HG03432 (cell line): ENCODE measurements at regions not wholly inside any gene's neighbourhood (a gene's known extent, or its start where the extent isn't known, plus 50 kb on each side); places are given as distances from the start of the nearest gene placed in this dataset.

Source experiments
- ATAC-seq: cut with Tn5 transposase; IDR thresholded peaks from one replicate; pipeline ENCODE4 v1.9.1; 2021; ENCODE audit warnings: mild to moderate bottlenecking, moderate library complexity; ENCODE audit not compliant: unreplicated experiment

DNA sequence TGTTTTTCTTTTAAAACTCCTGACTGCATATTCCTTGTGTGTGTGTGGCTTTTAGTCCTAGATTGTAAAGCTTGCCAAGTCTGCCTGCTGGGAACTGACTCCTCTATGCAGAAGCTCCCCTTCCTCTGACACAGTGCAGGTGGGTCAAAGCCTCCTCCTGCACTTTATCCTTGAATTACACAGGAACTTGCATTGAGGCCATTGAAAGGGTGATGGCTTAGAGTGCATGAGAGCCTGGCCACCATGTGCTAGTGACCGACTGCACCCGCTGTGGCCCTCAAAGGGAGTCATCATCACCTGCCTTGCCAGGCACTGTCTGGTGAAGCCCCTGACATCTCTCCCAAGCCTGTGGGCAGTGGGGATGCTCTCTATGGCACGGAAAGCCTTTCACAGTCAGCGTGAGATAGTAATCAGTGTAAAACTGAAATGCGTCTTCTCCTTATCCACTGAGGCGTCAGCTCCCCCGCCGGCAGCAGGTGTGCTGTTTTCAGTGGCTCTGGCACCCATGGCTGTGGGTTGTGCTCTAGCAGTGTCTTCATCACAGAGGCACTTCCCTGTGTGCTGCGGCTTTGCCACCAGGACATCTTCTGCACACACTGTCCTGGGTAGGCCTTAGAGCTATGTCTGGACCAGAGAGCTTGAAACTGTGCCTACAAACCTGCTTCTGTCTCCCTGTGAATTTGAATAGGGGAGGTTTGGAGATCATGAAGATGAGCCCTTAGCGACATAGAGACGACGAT, 87.9 kb downstream of the THBS2 start:
- ATAC-seq = no peak

DNA sequence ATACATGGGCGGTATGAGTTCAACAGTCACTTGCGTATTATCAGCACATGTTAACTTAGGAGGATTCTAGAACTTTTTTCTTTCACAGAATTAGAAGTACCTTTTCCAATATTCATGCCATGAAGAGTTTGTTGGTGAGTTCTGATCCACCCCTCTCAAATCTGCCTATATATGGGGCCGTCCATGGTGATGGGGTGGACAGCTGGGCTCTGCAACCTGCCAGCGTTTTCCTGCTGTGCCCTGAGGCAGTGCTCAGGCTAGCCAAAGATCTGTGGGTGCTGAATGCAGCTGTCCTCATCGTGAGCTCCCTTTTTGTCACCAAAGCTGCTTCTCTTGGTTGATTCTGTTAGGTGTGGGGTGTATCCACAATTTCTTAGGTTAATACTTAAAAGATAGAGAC, 88.7 kb downstream of the THBS2 start:
- ATAC-seq = no peak

DNA sequence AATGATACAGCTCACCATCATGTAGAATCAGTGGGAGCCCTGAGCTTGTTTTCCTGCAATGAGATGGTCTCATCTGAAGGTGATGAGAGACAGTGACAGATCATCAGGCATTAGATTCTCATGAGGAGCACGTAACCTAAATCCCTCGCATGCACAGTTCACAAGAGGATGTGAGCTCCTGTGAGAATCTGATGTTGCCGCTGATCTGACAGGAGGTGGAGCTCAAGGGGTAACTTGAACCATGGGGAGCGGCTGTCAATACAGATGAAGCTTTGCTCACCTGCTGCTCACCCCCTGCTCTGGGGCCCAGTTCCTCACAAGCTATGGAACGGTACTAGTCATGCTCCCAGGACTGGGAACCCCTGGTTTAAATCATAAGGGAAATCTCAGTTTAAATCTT, 89.2 kb downstream of the THBS2 start:
- ATAC-seq = no peak

DNA sequence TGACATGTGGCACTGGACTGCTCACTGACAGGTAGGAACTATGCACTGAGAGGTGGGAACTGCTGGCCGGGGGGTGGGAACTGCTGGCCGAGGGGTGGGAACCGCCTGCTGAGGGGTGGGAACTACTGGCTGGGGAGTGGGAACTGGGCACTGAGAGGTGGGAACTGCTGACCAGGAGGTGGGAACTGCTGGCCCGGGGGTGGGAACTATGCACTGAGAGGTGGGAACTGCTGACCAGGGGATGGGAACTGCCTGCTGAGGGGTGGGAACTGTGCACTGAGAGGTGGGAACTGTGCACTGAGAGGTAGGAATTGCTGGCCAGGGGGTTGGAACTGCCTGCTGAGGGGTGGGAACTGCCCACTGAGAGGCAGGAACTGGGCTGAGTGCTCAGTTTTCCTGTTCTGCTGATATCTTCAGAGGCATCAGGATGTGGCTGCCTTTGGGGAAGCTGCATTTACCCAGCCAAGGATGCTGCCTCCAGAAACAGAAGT, 90.2 kb downstream of the THBS2 start:
- ATAC-seq = no peak

DNA sequence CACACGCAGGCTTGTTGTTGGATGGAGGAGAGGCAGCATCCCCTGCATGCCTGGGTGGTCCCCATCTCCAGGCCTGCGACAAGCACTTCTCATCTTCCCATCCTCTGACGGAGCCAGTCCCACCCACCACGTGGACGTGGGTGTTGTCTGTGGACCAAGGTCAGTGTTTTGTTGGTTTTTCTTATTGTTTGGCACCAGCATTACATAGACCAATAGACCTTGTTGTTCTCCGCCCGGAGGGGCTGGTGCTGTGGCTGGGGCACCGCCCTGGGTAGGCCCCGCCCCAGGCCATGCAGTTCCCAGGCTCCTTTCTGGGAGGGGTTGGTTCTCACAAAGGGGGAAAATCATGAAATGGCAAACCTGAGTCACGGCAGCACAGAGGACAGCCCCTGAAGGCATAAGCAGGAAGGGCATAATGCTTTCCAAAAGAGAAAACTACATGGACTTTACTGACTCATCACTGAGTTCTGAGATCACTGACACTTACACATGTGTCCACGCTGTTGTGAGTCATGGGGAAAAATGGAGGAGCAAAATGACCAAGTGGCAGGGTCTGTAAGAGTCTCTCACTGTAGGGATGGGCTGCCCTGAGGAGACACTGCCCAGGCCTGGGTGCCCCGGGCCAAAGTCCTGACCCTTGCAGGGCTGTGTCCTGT, 90.8 kb downstream of the THBS2 start:
- ATAC-seq = no peak

DNA sequence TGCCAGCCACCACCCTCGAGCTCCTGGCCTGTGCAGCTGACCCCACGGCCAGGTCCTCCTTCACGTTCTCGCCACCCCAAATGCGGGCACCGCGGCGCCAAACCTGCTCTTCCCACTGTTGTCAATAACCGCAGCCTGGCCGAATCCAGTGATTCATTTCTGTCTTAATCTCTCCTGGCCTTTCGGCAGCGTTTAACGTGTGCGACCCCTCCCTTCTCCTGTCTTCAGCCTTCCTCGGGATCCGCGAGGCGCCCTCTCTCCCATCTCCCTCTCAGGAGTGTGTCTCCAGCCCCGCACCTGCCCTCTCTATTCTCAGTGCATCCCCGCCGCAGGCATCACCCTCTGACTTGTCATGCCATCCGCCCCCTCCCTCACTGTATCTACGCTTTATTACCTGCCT, 91.4 kb downstream of the THBS2 start:
- no peak for ATAC-seq

DNA sequence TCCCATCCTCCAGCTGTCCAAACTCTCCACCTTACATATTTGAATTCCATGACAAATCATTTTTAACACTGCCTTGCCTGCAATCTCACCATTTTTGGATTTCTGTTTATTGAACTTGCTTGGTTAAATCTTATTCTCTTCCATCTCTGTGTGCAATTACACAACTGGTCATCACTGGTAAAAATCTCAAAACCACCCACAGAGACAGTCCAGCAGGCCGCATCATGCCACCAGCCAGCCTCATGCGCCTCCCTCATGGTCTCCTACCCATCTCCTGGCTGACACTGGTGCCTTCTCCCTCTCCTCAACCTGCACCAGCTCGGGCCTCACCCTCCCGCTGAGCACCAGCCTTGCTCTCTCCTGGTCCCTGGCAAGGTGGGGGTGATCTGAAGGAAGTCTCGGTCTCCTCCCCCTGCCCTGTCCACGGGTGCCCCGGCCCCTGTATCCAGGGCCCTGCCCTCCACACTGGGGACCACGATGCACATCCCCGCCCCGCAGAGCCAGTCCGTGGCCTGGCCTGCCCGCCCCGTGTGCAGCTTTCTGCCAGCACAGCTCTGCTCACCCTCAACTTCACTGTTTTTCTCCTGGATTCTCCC, 92.0 kb downstream of the THBS2 start:
- no peak for ATAC-seq

DNA sequence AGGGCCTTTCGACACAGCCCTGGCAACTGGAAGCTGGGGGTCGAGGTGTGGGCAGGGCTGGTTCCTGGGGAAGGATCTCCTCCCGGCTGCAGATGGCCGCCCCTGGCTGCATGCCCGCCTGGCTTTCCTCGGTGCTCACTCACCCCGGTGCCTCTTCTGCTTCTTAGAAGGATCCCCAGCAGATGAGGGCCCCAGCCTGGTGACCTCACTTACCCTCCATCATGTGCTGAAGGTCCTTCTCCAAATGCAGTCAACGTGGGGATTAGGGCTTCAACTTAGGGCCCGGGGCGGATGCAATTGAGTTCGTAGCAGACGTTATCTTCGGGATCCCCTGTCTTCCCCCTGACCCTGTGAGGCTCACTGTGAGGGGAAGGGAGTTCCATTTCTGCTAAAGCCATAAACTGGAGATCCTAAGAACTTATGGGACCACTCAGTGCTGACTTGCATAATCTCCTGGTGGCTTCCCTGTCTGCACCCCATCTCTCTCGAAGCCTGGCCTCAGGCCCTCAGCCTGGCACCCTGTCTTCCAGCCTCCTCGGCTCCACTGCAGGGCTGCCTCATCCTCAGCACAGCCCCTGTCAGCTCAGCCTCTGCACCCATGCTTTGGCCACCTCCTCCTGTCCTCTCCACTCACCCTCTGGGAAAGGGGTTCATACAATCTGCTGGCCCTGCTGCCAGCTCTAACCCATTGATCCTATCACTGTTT, 92.6 kb downstream of the THBS2 start:
- no peak for ATAC-seq

DNA sequence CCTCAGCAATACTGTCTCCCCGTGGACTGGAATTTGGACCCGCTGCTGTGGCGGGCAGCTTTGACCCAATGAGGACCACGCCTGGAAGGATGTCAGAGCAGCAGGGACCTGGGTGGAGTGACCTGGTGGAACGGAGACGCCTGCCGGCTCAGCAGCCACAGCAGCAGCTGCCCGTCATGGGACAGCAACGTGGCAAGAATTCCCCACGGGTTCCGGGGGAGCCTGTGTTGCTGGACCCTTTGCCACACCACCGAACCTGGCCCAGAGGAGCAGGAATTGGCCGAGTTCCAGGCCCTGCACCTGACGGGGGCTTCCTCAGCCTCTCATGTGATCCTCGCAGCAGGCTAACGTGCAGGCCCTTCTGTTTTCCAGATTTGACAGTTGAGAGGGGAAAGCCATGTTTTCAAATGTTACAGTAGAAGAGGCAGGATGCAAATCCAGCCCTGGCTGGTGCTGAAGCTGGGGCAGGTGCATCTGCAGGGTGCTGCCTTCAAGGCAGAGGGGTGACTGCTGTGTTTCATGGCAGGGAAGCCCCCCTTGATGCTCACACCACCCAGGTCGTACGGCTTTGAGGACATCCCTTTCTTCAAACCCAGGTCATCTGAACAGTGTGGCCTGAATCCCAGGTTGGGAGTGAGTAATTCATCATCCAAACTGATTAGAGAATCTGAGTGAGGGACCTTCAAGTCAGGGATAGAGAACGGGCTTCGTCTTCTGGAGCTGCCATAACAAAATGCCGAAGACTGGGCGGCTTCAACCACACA, 93.4 kb downstream of the THBS2 start:
- no peak for ATAC-seq

DNA sequence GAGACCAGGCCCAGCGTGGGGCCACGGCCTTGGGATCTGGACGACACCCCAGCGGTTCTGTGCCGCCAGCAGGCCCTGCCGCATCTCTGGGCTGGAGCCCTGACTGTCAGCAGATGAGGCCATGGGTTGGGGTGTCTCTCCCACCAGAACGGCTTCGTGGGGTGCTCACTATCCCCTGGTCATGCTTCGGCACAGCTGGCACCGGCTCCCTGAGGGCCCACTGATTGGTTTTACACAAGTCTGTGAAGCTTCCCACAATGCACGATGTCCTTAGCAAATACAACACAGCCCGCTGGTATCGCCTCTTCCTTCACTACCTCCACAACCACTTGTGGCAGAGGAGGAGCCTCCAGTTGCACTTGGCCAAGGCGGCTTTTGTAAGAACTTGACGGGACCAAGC, 94.3 kb downstream of the THBS2 start:
- ATAC-seq = no peak

DNA sequence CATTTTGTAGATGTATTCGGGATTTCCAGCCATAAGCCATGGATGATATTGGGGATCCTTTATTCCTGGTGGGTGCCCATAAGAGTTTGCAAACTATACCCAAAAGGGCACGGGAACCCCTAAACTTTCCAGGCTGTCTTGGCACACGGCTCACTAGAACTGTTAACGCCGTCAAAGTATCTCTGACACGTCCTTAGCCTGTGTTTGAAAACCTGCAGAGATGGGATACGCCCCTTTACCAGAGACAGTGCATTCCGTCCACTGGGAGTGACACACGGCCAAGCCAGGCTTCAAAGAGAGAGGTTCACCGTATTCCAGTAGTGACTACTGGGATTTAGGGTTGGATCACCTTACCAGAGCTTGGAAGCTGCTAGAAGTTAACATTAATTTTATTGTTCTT, 95.0 kb downstream of the THBS2 start:
- ATAC-seq = no peak

DNA sequence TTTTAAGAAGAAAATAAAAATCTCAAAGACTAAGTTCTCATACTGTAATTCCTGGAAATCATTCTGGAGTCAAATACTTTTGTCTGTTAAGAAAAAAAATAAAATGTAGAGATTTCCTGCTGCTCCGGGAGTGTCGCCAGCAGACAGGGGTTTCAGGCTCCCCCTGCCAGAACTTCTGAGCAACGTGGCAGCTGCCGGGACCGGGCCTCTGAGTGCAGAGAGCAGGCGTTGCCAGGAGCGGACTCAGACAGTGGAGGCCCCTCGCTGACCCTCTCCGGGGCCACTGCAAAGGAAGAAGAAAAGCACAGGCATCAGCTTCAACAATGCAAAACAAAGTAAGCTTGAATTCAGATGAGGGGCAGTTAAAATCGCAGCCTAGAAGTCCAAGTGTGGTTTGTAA, 95.5 kb downstream of the THBS2 start:
- ATAC-seq = no peak

DNA sequence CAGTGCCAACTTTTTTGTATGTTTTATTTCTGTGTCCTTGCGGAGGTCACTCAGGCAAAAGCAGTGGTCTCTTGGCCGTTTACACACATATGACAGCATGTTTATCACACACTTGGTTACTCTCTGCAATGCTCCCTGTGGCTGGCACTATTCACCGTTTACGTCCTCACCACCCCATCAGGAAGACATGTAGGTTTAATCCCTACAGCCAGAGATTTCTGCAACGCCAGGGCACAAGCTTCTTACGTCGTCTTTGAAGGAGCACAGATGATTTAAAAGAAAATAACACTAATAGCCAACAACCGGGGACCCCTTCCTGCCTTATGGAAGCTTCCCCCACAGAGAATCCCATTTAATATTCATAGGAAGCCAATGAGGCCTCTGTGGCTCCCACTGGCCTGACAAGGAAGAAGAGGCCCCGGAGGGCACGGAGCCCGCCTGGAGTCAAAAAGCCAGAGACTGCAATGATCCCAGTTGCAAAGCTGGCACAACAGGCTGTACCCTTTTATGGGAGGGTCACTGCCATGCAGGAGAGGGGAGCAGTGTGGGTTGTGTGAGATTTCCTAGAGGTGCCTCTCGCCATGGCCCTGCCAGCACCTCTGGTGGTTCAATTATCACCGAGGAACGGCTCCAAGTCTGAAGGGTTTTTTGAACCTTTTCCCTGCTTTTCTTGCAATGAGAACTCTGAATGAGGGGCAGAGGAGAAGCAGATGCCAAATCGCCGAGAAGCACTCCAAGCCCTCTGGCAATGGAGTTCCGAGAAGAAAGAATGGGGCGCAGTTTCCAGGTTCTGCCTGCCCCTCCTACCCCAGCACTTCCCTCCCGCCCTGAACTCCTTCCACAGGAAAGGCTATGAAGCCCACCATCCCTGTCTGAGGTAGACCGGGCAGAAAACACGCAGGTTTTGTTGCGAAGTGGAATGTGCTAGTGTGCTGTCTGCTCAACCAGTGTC, 96.2 kb downstream of the THBS2 start:
- no peak for ATAC-seq

DNA sequence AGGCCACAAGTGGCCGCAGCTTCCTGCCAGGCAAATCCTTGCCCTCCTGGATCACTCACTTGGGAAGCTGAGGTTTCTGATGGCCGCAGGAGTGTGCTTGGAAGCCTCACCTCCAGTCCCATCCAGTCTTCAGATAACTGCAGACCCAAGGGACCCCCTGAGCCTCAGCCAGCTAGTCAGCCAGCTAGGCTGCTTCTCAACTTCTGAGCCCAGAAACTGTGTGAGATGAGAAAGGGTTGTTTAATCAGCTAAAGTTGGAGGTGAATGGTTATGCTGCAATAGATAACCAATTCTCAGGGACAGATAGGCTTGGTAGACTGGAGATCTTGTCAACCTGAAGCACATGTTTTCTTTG, 96.9 kb downstream of the THBS2 start:
- ATAC-seq = no peak

DNA sequence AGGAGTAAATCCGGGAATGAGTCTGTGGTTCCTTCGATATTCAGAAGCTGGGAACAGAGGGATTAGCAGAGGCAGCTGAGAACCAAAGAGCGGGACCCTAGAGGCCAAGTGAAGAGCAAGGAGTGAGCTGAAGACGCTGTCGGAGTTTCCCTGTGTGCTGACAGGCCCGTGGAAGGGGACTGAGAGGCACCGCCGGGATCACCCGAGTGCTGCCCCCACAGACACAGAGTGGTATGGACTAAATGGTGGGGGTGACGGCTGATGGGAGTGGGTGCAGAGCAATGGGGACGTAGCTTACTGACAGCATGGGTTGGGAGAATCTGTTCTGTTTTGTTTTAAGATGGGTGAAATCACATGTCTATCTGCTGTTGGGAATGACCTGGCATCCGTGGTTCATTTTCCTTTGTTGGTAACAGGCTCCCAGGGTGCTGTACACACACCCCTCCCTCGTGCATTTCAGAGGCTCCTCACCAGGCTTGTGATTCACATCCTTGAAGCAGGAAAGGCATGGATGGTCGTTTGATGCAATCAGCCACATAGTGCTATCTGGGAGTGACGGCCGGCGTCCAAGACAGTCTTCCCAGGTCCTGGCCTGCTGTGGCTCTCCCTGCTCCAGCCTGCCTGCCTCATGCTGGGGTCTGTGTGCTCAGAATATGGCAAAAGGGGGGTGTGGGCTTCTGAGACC, 97.4 kb downstream of the THBS2 start:
- no peak for ATAC-seq

DNA sequence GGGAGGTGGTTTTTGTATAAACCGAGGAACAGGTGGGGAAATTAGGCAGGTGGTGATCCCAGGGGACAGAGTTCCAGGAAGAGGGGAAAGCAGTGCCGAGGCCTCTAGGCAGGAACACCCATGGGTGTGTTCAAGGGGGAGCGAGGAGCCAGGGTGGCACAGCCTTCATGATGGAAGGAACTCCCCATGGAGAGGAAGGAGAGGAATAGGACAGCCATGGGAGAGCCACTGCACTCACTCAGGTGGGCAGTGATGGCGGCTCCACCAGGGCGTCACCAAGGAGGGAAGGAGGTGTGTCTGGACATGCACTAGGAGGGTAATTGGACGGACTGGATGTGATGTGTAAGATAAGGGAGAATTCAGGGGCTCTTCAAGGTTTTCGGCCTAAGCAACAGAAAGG, 98.2 kb downstream of the THBS2 start:
- ATAC-seq = no peak

DNA sequence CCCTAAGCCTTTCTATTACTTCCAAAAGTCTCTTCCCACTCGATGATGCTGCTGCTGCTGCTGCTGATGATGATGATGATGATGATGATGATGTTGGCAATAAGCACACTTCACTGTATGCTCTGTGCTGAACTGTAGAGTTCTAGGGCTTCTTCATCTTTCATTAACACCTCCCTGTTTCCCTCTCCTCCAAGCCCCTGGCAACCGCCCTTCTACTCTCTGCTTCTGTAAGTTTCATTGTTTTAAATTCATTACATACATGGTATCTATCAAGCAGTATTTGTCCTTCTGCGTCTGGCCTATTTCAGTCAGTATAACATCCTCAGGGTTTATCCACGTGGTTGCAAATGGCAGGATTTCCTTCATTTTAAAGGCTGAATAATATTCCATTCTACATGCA, 100.2 kb downstream of the THBS2 start:
- no peak for ATAC-seq

DNA sequence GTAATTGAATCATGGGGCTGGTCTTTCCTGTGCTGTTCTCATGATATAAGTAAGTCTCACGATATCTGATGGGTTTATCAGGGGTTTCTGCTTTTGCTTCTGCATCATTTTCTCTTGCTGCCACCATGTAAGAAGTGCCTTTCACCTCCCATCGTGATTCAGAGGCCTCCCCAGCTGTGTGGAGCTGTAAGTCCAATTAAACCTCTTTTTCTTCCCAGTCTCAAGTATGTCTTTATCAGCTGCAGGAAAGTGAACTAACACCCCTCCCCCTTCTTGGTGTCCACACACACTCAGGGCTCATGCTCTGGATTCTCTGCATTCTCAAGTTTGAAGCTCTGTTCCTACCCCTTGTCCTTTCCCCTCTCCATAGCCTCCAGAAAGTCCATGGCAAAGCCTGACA, 107.1 kb downstream of the THBS2 start:
- ATAC-seq = no peak

DNA sequence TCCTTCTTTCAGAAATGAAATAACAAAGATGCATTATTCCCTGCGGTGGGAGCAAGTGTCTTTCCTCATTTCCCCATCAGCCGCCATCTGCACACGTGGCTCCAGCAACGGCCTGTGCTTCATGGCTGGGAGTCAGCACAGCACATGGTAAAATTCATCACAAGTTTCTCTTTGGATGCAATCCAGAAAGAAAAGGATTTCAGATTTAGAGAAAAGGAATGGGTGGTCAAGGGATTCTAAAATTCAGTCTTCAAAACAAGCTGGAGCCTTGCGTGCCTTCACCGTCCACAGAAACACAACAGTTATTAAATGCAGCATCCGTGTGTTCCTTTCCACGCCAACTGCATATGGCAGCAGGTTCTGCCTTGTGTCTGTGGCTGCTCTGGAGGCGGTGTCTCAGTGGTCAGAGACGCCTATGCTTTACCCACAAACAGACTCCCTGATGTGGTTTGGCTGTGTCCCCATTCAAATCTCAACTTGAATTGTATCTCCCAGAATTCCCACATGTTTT, 107.6 kb downstream of the THBS2 start:
- ATAC-seq = no peak
